ENCODE measurements at regions not wholly inside any gene's neighbourhood (a gene's known extent, or its start where the extent isn't known, plus 50 kb on each side); places are given as distances from the start of the nearest gene placed in this dataset.
"Not testable (repeated sequence)": the region's sequence is repeated elsewhere in the genome, so short reads cannot be mapped to it uniquely, and the experiment has no call there.

DNA sequence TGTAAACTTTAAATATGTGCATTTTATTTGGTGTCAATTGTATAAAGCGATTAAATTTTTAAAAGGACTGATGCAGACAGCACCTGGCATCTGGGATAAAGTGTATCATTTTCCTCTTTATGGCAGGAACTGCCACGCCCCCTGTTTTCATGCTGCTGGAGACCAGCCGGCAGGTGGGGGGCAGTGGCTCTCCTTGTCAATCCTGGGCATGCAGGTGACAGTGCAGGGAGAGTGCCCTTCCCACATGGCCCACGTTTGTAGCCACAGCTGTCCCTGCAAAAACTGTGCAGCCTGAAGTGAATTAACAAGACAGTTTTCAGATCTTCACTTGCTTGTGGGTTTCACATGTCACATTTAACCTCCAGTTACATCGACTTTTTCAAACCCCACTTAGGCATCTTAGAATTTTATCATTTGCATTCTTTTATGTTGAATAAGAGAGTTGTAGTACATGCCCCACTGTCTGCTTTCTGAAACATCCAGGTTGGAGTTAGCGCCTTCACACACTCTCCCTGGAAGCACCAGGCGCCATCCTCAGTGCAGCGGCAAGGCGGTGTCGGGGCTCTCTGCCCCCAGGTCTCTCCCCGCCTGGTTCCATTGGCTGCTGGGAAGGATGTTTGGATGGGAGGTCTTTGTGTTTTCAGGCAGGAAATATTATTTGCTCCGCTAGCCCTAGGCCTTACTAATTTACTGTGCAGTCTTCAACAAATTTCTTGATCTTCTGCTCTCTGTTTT lies 134.2 kb upstream of the FAN1 start:
- TF ChIP-seq, protein P1, sequence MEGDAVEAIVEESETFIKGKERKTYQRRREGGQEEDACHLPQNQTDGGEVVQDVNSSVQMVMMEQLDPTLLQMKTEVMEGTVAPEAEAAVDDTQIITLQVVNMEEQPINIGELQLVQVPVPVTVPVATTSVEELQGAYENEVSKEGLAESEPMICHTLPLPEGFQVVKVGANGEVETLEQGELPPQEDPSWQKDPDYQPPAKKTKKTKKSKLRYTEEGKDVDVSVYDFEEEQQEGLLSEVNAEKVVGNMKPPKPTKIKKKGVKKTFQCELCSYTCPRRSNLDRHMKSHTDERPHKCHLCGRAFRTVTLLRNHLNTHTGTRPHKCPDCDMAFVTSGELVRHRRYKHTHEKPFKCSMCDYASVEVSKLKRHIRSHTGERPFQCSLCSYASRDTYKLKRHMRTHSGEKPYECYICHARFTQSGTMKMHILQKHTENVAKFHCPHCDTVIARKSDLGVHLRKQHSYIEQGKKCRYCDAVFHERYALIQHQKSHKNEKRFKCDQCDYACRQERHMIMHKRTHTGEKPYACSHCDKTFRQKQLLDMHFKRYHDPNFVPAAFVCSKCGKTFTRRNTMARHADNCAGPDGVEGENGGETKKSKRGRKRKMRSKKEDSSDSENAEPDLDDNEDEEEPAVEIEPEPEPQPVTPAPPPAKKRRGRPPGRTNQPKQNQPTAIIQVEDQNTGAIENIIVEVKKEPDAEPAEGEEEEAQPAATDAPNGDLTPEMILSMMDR (conservative IDR thresholded peaks at IDR 0.05; ENCODE audit: low read length) = not testable (repeated sequence)
- not testable (repeated sequence) for TF ChIP-seq EZH2phosphoT487 (IDR thresholded peaks at IDR 0.05; ENCODE audit: borderline replicate concordance)

Measured in Loucy (cell line).